CMK (cell line): ENCODE measurements at regions not wholly inside any gene's neighbourhood (a gene's known extent, or its start where the extent isn't known, plus 50 kb on each side); places are given as distances from the start of the nearest gene placed in this dataset.

ENCODE experiments used
- DNase-seq: peaks from one replicate; pipeline ENCODE4 v3.0.0-alpha.2; 2010; ENCODE audit warnings: low read depth

DNA sequence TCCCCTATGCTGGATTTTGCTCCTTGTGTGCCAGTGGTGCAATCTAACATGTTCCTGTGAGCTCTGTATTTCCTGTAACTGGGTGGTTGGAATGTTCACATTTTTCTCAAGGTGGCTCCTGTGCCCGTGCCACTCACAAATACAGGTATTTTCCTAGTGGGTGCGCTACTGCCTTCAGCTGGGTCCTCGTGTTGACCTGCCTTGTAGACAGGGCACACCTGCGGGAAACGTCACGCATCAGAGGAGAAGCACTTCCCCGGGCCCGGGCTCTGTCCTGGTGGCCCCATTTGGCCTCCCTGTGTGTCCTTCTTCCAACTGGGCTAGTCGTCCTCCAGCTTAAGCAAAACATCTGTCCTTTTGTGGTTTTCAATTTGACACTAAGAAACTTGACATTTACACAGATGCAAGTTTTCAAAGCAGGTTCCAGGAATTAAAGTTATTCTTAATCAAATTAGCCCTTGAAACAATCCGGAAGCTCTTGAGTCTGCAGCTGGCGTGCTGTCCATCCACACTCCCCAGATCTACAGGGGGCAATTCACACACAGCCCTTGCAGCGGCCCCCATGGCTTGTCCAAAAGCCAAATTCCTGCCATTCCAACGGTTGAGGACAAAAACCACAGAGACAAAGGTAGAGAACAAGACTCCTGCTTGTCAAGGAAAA lies 275.1 kb downstream of the CDC5L start:
- no peak for DNase-seq

DNA sequence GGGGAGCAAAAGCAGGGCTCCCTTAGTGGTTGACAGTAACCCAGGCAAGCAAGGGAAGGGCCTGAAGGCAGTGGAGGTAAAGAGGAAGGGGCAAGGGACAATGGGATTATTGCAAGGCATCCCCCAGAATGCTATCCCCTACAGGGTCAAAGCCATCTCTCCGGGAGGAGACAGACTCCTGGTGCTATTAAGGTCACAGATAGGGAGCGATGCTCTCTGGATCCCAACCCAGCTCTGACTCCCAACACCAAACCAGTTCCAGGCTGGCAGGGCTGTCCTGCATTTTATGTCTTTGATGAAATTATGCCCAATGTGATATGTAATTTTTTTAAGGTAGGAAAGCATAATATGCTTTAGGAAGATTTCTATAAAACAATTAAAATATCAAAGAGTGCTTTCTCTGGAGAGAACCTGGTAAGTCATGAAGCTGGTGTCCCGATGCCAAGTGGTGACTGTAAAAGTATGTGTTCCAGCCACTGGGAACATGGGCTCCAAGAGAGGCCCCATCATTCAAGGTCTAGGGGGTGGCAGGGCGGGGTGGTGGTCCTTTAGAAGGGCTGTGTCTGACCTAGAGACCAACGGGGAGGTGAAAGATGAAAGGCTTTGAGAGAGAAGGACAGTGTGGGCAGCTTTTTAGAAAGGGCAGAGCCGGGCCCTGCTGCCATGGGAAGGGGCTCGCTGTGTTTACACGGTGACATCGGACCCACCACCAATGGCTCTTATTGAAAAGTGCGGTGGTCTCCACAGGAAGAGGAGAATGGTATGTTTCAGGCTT lies 276.5 kb downstream of the CDC5L start:
- DNase-seq = no peak

DNA sequence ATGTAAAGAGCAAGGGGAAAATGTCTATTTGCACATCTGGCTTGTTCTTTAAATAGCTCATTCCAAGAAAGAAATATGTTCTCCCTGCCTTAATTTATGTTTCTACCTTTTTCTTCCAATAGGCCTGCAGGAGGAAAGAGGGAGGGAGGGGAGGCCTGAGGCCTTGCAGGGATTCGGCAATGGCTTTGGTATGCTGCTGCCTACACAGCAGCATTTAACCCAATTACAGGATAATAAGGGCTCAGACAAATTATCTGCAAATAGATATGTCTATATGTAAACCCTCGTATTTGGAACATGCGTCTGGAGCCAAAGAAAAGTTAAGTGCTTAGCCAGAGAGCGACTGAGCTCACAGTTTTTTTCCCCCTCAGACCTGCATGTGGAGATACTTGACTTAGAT lies 277.2 kb downstream of the CDC5L start:
- no peak for DNase-seq

DNA sequence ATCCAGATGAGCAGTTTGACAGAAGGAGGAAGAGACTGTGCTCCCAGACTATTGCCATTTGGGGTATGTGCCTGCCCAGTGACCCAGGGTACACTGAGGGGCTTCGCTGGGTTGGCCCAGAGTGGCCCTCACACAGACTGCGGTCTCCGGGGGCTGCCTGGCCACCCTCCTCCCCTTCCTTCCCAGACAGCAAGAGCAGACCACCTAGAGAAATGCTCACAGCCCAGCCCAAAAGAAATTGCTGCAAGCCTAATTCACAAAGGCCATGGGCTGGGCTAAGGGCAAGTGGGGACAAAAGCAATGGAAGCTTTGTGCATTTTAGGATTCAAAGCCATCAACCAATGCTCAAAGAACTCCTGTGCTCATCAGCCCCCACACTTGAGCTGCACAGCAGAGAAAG lies 277.6 kb downstream of the CDC5L start:
- no peak for DNase-seq

- no peak for DNase-seq
These were observed 278.2 kb downstream of the CDC5L start for GRCh38 chr6:44665683-44666082.

DNA sequence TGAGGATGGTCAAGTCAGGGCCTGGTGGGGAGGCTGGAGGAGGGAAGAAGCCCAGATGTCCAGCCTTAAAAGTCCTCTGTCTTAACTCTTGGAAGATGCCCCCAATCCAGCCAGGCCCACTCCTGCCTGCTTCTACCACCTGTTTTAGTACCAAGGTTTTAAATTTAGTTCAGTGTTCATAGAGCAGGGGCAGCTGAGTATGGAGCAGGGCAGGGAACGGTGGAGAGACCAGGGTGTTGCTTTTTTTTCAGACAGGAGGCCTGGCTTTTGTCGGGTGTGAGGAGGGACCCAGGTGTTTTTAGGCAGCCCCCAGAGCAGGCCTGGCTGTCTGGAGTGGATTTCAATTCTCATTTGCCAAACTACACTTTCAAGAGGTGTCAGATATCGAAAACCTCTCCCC lies 278.8 kb downstream of the CDC5L start:
- no peak for DNase-seq

GRCh38 chr6:44667226-44667625 lies 279.7 kb downstream of the CDC5L start:
- no peak for DNase-seq

DNA sequence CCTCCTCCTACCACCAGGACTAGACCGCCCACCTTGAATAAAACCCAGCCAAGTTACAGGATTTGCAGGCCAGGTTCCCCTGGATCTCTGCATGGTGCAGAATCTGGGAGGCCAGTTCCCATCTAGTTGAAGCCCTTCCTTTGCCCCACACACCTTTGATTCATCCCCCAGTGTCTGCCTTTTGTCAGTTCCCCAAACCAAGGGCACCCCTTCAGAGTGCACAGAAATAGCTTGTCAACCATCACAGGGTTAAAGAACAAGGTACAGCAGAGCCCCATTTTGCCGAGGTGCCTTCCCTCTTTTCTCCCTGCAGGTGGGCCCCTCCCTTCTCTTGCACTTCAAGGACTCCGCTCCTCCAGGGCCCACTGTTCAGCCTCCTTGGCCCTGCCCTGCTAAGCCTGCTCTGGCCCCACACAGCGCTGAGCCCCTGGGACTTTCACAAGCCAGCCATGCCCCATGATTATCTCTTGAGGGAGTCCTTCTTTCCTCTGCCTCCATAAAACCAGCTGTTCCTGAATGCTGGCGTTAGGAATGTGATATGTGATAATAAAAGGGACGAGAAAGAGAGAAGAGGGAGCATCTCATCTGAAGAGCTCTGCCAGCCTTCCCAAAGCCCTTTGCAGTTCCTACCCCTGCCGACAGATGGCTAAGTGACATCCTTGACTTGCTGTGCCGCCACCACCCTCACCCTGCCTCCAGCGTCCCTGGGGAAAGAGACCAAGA lies 280.3 kb downstream of the CDC5L start:
- DNase-seq = no peak

DNA sequence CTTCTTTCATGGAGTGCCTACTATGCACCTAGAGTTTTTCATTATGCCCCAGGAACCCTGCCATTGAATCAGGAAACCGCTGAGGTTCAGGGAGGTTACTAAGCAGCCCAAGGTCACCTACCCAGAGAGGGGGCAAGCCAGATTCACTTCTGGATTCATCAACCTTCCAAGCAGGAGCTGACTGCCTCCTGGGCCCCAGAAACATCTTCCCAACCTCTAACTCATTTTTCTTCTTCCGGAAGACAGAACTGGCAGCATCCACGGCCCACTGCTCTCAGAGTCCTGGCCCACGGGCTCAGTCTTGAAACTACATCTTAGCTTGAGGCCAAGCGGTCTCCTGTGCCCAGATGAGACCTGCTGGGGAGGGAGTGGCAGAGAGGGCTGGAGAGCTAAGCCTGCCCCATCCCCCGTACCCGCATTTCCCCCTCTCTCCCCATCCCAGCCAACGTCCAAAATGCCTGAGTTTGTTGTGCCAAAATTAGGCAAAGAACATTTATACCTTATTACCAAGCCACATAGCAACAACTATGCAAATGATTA lies 281.0 kb downstream of the CDC5L start:
- no peak for DNase-seq

GRCh38 chr6:44668976-44669934 lies 281.7 kb downstream of the CDC5L start:
- no peak for DNase-seq

DNA sequence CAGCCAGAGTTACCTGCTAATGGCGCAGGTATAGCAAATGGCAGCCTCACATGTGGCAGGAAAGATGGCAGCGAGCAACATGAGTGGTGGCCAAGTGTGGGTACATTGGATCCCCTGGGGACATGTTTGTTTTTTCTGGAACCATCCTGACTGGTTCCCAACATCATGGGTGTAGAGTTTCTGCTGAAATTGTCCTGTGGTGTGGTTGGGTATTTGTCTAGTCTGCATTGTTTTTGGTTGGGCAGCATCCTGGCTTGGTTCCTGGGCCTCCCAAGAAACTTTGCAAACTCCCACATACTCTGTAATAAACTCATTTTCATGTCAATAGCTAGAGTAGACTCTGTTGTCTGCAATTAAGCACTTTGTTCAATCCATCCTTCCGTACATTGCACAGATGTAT lies 282.6 kb downstream of the CDC5L start:
- no peak for DNase-seq

DNA sequence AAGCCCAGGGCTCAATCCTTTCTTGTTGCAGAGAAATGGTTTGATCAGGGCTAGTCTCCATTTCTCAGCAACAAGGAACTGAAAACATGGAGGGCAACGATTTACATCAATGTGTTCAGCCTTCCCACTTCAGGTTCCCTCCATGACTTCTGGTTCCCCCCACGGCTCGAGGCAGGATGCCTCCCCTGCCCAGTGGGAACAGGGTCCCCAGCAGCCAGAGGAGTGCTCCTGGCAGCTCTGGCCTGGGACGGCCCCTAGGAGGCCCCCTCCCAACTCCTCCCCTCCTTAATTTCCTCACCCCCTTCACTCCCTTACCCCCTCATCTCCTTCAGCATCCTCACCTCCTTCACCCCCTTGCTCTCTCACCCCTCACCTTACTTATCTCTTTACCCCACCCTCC lies 283.8 kb downstream of the CDC5L start:
- no peak for DNase-seq

GRCh38 chr6:44672086-44672485 lies 284.6 kb downstream of the CDC5L start:
- no peak for DNase-seq

DNA sequence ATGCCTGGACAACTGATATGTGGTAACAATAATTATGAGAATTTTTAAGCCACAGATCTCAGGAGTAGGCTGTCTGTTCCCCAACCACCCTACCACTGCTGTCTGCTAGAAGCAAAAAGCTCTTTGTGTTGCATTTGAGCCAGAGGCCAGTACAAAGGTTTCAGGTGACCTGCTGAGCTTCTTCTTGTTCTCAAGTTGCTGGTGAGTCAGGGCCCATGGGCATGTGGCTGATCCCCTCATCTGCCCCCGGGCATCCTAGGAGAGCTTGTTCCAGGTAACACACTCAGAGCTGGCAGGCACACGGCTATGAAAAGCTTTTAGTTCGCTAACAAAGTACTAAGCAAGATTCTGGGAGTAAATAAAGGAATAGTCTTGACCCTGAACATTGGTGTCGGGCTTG lies 285.3 kb downstream of the CDC5L start:
- no peak for DNase-seq

DNA sequence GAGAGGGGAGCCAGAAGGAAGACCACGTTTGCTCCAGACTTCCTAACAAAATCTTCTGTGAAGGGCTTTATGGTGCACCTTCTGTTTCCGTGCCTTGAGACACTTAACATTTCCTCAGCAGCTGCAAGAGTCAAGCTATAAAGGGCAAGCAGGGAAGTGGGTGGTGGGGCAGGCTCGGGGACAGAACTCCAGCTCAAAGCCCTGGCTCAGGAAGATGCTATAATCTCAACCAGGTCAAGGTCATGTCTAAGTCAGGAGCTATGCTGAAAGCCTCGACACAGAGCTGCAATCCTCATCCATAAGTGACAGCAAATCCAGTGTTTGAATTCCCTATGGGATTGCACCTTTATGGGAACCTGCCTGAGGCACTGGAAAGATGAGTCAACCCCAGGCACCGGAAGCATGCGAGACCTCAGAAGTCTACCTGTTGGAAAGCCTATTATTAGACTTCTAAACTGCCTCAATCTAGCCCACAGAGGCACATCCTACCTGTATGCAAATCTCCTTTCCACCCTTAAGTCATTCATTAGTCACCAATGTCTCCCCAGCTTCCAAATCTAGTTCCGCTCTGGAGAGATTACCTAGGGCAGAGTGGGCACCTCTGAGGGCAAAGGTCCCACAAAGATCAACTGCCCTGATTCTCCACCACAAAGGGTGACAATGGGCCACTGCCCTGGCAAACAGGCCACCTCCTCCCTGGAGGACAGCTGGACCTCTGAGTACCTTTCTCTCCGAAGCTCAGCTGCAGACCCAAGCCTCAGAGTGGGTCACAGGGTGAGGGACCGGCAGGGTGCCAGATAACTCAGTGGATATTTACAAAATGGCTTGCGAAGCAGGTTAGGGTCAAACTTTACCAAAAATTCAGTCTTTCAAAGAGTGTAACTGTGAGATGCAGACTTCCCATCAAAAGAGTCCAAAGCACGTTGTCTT lies 287.0 kb downstream of the CDC5L start:
- no peak for DNase-seq

GRCh38 chr6:44675449-44675848 lies 287.9 kb downstream of the CDC5L start:
- no peak for DNase-seq

DNA sequence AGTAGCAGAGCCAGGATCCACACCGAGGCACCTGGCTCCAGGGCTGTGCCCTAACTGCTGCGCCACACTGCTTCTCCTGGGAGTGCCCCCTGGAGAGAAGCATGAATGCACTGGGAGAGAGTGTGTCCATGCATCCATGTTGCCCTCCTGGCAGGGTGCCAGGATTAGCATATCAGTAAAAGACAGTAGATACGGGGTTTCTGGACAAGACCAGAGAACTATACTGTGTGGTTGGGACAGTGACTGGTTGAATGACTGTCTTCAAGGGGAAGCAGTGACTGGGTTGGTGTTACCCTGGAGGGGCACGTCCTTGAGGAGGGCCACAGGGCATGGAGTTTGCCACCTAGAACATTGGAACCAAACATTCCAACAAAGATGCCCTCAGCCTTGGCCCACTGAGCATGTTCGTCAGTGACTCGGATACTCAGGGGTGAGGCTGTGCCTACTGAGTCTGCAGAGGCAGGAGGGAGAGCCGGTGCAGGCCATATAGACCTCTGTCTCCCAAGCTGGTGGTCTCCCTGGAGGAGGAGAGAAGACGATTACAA lies 288.8 kb downstream of the CDC5L start:
- no peak for DNase-seq

DNA sequence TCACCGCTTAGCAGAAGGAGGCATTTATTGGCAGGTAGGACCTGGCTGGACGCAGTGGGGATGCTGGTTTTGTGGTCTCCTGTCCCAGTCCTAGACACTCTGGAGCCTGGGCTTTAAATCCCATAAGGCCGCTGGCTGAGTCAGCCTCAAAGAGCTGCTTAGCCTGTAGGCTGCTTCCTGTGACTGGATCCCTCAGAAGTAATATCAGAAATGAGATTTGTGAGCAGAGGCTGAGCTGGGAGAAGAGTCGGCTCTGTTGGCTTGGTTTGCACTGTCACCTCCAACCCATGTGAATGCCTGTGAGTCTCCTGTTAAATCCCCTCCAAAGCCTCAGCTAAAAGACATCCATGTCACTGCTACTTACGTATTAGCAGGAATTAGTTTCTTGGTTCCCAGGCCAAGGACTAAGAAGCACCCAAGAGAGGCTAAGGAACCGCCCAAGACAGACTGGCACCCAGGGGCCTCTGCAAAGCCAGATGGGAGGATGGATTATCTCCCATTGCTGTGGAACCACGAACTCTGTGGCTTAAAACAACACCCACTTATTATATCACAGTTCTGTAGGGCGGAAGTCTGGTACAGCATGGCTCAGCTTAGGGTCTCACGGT lies 289.4 kb downstream of the CDC5L start:
- DNase-seq = no peak

DNA sequence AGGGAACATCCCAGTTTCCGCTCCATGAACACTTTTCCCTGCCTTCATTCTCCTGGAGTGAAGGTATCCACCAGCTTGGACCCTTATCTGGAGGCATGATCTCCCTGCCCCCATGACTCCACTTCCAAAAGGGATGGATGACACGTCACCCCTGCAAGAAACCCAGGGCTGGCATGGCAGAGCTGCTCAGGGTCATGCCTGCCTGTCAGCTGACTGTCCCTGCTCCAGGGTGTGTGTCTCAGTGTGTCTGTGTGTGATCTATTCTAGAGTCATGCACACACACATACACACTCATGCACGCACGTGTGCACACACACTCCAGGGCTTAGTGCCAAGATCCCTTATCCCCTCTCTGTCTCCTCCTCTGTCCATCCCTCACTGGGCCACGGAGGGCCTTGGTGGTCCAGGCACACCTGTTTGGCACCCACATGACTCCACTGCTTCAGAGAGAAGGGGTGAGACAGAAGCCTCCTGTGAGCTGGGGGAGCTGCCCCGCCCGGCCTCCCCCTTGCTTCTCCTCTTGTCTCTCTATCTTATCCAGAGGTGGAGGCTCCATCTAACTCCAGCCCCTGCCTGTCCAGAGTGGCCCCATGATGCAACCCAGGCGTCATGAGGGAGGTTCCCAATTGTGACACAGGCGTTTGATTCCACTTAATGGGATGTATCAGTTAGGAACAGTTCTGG lies 290.9 kb downstream of the CDC5L start:
- DNase-seq = no peak
